ENCODE measurements at regions not wholly inside any gene's neighbourhood (a gene's known extent, or its start where the extent isn't known, plus 50 kb on each side); places are given as distances from the start of the nearest gene placed in this dataset.

GRCh38 chrX:42459735-42460134, 318.2 kb downstream of the PPP1R2C start:
- TF ChIP-seq CTCF (IDR thresholded peaks at IDR 0.05), result no peak
- no peak for TF ChIP-seq ZFX (IDR thresholded peaks at IDR 0.05; ENCODE audit: borderline replicate concordance)

Data from 22Rv1 (cell line).